Kidney epithelial cell (primary cell): ENCODE measurements at regions not wholly inside any gene's neighbourhood (a gene's known extent, or its start where the extent isn't known, plus 50 kb on each side); places are given as distances from the start of the nearest gene placed in this dataset.

ENCODE experiments used
- DNase-seq: peaks from one replicate; pipeline ENCODE4 v3.0.0-alpha.2; 2010; ENCODE audit warnings: low read depth
- H3K27me3 ChIP-seq: 2 replicates; pipeline ENCODE4 v1.6.0; 2011; ENCODE audit warnings: low read length; ENCODE audit not compliant: control insufficient read depth, insufficient read depth
- H3K36me3 ChIP-seq: 2 replicates; pipeline ENCODE4 v1.5.1; 2011; ENCODE audit warnings: low read length; ENCODE audit not compliant: control insufficient read depth, insufficient read depth
- H3K4me3 ChIP-seq: 2 replicates; pipeline ENCODE4 v1.5.1; 2011; ENCODE audit warnings: low read depth, mild to moderate bottlenecking, control low read depth, low read length
- TF ChIP-seq, protein P1 (sequence below): IDR thresholded peaks from 2 replicates; pipeline ENCODE4 v1.5.1; 2011; ENCODE audit warnings: mild to moderate bottlenecking, moderate library complexity, low read length, control low read depth, inconsistent platforms; ENCODE audit not compliant: insufficient read depth, poor library complexity, severe bottlenecking

DNA sequence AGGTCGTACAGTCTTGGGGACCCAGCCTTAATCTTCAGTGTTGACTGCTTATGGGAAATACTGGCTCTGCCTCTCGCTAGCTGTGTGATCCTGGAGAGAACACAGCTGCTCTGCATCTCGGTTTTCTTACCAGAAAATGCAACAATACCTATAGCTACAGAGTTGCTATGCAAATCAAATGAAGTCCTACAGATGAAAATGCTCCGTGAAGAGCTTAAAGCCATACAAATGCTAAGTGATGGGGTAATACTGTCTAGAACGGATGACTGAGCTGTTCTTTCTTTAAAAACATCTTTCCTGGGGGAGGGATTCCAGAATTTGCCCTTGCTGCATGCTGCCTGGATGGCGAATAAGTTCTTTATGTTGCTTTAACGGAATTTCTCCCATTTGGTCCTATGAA, 132.0 kb downstream of the ZBTB18 start:
- TF ChIP-seq, protein P1, sequence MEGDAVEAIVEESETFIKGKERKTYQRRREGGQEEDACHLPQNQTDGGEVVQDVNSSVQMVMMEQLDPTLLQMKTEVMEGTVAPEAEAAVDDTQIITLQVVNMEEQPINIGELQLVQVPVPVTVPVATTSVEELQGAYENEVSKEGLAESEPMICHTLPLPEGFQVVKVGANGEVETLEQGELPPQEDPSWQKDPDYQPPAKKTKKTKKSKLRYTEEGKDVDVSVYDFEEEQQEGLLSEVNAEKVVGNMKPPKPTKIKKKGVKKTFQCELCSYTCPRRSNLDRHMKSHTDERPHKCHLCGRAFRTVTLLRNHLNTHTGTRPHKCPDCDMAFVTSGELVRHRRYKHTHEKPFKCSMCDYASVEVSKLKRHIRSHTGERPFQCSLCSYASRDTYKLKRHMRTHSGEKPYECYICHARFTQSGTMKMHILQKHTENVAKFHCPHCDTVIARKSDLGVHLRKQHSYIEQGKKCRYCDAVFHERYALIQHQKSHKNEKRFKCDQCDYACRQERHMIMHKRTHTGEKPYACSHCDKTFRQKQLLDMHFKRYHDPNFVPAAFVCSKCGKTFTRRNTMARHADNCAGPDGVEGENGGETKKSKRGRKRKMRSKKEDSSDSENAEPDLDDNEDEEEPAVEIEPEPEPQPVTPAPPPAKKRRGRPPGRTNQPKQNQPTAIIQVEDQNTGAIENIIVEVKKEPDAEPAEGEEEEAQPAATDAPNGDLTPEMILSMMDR = no peak
- no peak for DNase-seq
- H3K27me3 ChIP-seq = no peaks in the 10 kb centered on the region
- H3K36me3 ChIP-seq = no peaks in the 10 kb centered on the region
- no peak overlapping the region for H3K4me3 ChIP-seq

DNA sequence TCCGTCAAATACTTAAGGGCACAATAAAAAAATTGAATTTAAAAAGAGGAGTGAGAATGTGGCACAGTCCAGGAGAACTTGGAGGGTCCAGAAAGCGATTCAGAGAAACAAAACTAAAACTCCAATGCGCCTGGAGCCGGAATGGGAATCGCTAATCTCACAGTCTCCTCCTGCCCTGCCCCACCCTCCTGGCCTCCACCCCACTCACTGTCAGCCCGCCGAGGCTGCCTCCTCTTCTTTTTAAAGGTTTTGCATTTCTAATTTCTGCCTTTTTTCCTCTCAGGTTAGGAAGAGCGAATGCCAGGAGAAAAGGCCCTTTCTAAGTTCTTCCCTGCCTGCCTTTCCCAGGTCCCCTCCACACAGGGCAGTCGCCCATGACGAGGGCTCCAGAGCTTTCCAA, 135.3 kb downstream of the ZBTB18 start:
- Histone ChIP-seq H3K36me3 (no peaks in the 10 kb centered on the region), H3K4me3 (no peak overlapping the region), H3K27me3 (no peaks in the 10 kb centered on the region)
- DNase-seq = no peak
- TF ChIP-seq, protein P1 = no peak

DNA sequence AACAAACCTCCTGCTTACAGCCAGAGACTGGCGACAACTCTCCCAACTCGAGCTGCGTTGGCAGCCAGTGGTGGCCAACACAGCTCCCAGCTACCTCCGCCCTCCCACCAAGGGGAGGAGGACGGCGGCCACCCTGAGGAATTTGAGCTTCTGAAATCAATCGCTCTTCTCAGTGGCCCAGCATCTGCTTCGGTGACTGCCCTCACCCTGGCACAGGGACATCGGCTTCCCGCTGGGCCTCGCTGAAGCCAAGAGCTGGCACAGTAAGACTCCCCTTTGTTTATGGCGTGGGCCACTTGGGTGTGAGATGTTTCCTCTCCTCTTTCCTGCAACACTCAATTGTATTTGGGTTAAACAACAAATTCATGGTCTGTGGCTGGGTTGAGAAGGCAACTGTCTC, 136.2 kb downstream of the ZBTB18 start:
- H3K4me3 ChIP-seq = no peak overlapping the region
- H3K27me3 ChIP-seq = no peaks in the 10 kb centered on the region
- no peak for DNase-seq
- TF ChIP-seq, protein P1 = no peak
- no peaks in the 10 kb centered on the region for H3K36me3 ChIP-seq

GRCh38 chr1:244191581-244191980, 140.5 kb downstream of the ZBTB18 start:
- DNase-seq = no peak
- H3K36me3 ChIP-seq = no peaks in the 10 kb centered on the region
- H3K4me3 ChIP-seq = no peak overlapping the region
- no peaks in the 10 kb centered on the region for H3K27me3 ChIP-seq
- TF ChIP-seq, protein P1 = no peak

- Histone ChIP-seq H3K36me3 (no peaks in the 10 kb centered on the region), H3K27me3 (no peaks in the 10 kb centered on the region), H3K4me3 (no peak overlapping the region)
- TF ChIP-seq, protein P1 = no peak
- DNase-seq = no peak
These were observed 141.2 kb downstream of the ZBTB18 start for GRCh38 chr1:244192325-244192724.

DNA sequence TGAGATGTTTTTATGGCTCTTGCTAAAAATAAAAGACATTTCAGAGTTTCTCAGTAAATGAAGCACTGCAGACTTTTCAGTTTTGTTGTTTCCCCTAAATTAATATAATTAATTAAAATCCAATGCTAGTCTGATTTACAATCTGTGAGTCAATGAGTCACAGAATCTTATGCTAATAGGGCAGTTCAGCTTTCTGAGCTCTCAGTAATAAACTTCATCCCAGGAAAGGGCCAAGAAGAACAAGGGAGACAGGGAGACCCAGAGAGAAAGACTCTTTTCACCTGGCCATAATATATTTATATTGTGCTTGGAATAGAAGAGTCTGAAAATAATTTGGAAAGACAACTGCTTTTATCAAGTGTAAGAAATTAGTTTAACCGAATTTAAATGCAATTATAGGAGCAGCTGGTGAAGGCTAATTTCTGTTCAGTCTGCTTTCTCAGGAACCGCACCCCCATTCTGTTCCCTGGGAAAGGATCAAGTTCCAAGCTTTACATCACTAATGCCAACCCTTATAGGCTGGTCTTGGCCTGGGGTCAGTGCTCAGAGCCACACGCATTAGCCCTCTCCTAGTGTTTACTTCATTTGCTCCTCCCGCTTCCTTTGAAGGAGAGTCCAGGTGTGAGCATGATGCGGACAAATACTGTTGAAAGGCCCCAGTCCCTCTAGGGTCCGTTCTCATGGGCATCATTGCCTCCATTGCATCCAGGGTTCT, 145.6 kb downstream of the ZBTB18 start:
- no peak overlapping the region for H3K4me3 ChIP-seq
- H3K36me3 ChIP-seq = no peaks in the 10 kb centered on the region
- H3K27me3 ChIP-seq = no peaks in the 10 kb centered on the region
- TF ChIP-seq, protein P1 = no peak
- no peak for DNase-seq
